Urothelium cell line (cell line): ENCODE measurements at regions not wholly inside any gene's neighbourhood (a gene's known extent, or its start where the extent isn't known, plus 50 kb on each side); places are given as distances from the start of the nearest gene placed in this dataset.

Experiments
- DNase-seq: peaks from one replicate; pipeline ENCODE4 v3.0.0; 2011; ENCODE audit warnings: low spot score, mixed read lengths
- FAIRE-seq: peaks from 2 replicates; lab custom pipeline; 2011; peaks lifted over from hg19 to GRCh38; lab: Jason Lieb, UNC

DNA sequence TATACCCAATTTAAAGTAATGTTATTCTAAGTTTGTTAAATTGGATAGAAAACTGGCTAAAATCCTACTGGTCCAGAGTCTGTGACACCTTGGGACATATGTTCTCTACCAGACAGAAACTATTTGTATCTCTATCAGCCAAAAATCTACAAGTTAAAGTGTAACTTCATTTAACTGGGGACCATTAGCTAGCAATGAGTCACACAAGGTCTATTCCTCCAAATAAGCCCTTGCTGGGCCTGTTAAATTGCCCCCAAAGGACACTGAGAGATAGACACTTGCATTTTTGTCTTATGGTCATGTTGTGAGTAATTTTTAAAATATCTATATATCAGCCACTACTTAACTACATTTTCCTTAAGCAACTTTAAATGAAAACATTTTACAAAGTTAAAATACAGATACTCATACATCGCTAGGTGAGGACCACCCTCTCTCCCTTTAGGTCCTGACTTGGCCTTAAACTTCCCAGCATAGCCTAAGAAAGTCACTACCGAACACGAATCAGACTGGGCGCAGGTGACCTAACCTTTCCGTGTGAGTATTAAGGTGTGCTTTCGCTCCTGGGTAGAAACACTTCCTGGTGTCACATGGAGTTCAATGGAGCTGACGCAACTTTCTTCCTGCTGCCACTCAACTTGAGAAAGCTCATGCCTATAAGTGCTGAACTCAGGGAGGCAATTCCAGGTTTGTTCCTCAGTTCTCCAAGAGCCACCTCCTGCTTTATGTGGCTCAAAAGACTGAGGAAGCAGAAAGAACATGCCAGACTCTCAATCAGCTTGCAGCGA is 249.1 kb downstream of the DIRAS2 start:
- no peak for FAIRE-seq

GRCh38 chr9:90394871-90395270 is 247.8 kb downstream of the DIRAS2 start:
- DNase-seq (no peak), FAIRE-seq (no peak)

More for the DNA sequence above, 249.1 kb downstream of the DIRAS2 start:
- no peak for DNase-seq

DNA sequence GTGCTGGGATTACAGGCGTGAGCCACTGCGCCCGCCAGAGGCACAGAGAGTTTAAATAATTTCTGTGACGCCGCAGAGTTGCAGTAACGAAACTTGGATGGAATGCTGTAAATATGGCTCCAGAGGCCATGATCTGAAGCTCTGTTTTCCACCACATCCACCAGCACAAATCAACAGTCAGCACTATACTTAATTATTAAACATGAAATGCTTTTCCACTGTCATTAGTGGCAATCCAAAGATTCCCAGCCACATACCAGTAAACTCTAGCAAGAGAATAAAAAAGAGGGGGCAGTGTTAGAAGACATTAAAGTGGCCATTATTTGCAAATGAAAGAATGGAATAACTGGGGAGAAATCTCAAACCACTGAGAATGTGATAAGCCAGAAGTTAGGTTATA is 242.5 kb downstream of the DIRAS2 start:
- DNase-seq (no peak), FAIRE-seq (no peak)

- DNase-seq = no peak
- no peak for FAIRE-seq
These were observed 234.0 kb downstream of the DIRAS2 start for GRCh38 chr9:90408659-90409058.

GRCh38 chr9:90419221-90419851 is 223.3 kb downstream of the DIRAS2 start:
- no peak for FAIRE-seq
- no peak for DNase-seq

DNA sequence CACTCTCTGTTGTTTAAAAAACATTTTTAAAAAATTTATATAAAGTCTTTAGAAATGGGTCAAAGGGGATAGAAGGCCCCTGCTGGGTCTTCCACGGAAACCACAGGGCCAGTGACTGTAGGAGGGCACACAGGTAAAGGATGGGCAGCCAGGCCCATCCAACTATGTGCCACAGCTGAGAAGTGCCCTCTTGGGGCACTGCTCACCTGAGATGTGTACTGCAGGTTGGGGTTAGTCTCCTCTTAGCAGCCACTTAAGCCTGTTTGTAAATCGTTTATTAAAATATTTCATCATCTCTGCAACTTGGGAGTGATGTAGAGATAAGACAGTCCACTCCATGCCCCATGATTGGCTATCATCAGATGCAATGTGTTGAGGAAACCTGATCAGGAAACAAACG is 222.4 kb downstream of the DIRAS2 start:
- FAIRE-seq (no peak), DNase-seq (no peak)

GRCh38 chr9:90420768-90421513 is 221.7 kb downstream of the DIRAS2 start:
- FAIRE-seq (no peak), DNase-seq (no peak)

DNA sequence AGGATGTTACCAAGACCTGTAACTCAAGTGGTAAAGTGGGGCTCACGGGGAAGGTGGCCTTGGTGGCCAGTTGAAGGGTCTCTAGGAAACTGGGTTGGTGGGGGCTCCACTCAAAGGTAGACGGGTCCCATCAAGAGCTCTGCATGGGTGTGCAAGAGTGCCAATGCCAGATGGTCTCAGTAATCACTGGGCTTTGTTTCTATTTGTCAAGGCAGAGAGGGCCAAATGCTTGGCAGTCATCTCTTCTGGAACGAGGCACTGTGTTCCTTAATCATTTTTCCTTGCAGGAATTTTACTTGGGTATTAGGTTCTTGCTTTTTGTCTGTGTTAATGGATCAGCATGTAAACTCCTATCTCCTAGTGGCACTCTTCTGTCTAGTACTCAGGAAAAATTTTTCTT is 220.8 kb downstream of the DIRAS2 start:
- DNase-seq (no peak), FAIRE-seq (no peak)

DNA sequence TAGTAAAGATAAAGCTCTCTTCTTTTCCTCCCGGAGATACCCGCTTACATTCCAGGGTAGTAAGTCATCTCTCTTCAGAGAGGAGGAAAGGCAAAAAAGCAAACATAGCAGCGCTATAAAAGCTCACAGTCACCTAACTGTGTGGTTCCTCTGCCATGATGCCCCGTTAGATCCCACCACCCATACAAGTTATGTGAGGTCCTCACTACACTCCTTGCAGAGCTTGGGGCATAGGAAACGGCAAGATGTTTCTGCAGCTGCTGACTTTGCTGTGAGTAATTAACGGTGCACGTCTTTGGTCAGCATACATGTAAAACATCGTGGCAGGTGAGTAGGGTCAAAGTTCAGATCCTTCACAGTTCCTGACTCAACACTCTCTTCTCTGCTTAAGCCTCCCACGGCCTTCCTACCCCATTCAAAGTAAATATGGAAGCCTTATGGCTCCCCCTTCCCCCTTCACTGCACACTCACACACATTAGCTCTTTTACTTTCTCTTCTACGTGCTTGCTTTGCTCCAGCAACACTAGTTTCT is 218.9 kb downstream of the DIRAS2 start:
- DNase-seq (peak; percentile 54), FAIRE-seq (no peak)

DNA sequence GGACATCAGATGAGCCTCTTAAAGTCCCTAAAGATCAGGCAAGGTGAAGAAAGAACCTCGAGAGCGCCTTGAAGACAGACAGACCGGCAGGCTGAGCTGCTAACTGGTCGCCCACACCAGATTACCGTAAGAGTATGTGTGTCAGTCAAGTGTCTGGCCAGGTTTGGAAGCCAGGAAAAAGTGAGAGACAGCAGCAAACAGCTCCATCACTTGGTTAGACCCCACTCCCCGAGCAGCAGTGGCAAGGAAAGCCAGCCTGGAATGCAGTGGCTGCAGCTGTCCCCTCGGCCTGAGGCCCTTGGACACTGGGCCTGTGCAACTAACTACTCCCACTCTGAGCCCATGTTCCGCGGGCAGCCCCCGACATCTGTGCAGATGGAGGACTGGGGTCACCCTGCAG is 214.1 kb downstream of the DIRAS2 start:
- DNase-seq = no peak
- FAIRE-seq = no peak

DNA sequence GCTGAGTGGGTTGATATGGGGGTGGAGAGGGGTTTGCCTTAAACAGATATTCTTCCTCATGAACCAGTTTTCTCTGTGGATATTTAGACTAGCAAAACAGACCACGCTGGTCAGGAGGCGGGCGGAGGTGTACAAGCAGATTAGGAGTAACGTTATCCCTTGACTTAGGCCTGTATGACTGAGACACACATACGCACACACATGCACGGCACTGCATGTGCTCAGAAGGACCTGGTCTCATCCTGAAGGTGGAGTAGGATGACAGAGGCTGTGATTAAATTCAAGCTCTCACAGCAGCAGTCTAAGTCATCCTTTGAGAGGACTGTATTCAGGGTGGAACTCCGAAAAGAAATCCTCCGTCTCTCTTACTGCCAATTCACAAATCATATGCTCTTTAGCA is 209.7 kb downstream of the DIRAS2 start:
- FAIRE-seq (no peak), DNase-seq (no peak)

DNA sequence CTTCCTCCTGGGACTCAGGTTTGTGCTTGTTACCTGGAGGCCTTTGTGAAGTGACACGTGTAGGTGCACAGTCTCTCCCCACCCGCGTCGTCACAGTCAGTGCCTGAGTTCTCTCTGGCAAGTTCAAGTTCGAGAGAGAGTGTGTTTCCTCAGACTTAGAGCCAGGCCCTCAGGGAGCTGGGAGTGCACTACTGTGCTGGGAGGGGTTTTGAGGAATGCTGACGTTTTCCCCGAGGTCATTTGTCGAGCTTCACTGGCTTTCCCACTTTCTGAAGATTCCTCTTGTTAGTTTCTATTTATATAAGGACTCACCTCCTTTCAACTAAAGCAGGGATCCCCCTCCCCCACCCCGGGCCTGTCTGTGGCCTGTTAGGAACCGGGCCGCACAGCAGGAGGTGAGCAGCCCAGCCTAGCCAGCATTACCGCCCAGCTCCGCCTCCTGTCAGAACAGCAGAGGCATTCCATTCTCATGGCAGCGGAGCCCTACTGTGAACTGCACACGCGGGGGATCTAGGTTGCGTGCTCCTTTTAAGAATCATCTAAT is 209.2 kb downstream of the DIRAS2 start:
- DNase-seq = no peak
- FAIRE-seq = peak; percentile 17

DNA sequence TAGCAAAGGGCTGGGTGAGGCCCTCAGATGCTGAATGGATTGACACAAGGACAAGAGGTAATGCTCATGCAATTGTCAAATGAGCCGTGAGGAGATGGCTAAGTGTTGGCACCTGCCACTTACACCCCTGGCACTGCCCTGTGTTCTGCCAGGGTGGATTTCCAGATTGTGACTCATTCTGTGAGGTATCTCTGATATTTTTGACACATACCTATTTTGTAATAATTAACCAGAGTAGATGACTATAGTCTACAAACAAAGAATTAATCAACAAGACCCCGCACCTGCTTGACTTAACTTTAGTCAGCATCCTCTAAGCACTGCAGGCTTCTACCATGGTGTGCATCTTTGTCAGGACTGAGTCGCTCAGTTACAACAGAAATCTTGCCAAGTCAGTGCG is 200.8 kb downstream of the DIRAS2 start:
- FAIRE-seq (no peak), DNase-seq (no peak)

GRCh38 chr9:90442723-90443122 is 199.9 kb downstream of the DIRAS2 start:
- DNase-seq (no peak), FAIRE-seq (no peak)

DNA sequence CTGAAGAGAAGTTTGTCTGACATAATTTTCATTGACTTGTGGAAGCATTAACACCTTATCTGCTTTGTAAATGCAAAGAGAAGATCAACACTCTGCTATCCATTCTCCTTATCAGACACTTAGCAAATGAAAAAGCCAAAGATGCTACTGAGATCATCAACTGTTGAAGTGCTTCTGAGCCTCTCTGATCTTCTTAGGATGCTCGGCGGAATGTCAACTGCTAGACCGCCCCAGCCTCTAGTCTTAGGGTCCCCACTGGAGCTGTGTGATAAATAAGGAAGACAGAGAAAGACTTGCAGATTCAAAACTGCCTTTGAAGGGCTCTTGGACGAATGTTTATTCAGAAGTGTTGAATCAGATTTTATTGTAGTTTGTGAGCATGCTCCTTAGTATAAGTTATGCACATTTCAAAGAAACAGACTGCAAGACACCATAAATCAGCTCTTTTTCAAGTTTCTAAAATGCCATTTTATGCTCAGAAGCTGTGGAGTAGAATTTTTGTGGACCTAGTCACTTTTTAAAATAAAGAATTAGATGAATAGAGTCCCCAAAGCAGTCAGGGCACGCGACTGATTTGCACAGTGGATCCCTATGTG is 197.9 kb downstream of the DIRAS2 start:
- no peak for FAIRE-seq
- no peak for DNase-seq

DNA sequence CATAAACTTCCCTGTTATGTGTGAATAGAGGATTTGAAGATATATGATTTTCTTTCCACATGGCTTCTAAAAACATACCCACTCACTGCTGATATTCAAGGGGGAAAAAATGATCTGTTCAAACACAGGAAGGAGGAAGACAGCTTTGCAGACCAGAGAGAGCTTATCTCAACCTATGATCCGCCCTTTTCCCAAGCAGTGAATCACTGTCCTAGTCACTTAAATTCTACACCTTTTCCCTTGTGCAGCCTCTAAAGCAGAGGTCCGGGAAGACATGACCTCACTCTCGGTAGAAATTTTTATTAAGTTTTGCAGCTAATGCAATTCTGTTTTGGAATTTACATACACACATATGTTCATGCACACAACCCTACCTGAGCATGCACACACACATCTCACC is 197.2 kb downstream of the DIRAS2 start:
- DNase-seq (no peak), FAIRE-seq (no peak)

DNA sequence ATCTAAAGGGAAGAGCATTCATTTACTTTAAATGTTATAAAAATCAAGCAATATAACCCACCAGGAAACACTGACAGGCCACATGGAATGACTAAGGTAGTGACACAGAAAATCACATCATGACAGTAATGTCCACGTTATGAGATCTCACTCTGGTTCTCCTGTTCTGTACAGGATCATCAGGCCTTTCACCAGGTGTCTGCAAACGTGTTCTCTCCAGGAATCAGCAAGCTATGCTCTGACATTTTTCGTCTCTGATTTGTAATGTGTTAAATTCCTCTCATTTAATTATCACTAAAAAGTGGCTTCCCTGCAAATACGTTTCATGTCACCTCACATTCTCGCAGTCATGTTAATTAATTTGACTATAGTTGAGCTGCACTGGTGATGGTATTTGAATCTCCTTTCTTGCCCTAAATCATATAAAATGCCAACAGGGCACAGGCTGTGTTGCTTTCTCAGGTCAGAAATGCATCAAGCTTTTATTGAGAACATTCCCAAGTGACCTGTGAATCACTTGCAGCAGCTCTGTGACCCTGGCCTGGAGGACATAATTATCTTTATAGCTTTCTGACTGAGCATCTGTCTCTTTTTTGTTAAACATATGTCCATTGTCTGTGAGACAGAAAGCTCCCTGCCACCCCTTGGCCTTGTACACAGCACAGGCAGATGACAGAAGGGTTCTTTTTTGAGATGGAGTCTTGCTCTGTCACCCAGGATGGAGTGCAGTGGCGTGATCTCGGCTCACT is 196.2 kb downstream of the DIRAS2 start:
- no peak for FAIRE-seq
- DNase-seq = no peak

- DNase-seq (no peak), FAIRE-seq (no peak)
These were observed 194.9 kb downstream of the DIRAS2 start for GRCh38 chr9:90447773-90448172.

DNA sequence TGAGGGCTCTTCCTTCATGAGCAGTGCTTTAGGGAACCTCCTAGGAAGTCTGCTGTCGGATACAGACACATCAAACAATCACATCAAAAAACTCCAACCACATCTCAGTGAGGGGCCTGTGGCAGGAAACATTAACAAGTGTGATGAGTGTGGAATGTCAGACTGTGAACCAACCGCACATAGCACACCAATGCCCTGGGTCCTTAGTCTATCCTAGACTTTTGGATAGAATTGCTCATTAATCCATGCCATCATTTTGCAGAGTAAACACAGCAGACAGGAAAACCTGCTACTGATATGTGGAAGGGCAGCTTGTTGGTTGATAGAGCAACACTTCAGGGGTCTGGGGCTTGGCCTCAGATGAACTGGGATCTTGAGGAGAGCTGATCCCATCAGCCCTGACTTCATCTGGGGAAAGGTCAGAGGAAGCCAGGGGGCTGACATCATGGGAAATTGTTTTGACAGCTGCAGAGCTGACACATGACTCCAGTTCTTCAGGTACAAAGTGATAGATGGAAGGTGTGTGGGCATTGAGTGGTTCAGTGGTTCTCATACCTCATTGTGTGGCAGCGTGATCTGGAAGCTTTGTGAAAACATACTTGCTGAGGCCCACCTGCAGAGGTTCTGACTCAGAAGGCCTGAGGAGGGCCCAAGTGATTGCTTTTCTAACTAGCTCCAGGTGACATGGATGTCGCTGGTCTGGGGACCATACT is 193.3 kb downstream of the DIRAS2 start:
- FAIRE-seq (no peak), DNase-seq (no peak)

- no peak for FAIRE-seq
- DNase-seq = no peak
These were observed 190.8 kb downstream of the DIRAS2 start for GRCh38 chr9:90451804-90452203.
